ENCODE measurements at regions not wholly inside any gene's neighbourhood (a gene's known extent, or its start where the extent isn't known, plus 50 kb on each side); places are given as distances from the start of the nearest gene placed in this dataset.

GRCh38 chr4:11165052-11165451, 263.6 kb downstream of the HS3ST1 start (continued):
- TF ChIP-seq FOSL2 (IDR thresholded peaks at IDR 0.05) (no peak), FOSL2 (CRISPR knock-in tag; IDR thresholded peaks at IDR 0.05) (no peak)
- TF ChIP-seq, protein P1, sequence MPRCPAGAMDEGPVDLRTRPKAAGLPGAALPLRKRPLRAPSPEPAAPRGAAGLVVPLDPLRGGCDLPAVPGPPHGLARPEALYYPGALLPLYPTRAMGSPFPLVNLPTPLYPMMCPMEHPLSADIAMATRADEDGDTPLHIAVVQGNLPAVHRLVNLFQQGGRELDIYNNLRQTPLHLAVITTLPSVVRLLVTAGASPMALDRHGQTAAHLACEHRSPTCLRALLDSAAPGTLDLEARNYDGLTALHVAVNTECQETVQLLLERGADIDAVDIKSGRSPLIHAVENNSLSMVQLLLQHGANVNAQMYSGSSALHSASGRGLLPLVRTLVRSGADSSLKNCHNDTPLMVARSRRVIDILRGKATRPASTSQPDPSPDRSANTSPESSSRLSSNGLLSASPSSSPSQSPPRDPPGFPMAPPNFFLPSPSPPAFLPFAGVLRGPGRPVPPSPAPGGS (IDR thresholded peaks at IDR 0.05): no peak

- TF ChIP-seq HOXA7 (CRISPR knock-in tag; IDR thresholded peaks at IDR 0.05) (no peak), CHD2 (IDR thresholded peaks at IDR 0.05; ENCODE audit: low read length, partially characterized antibody) (no peak), MAFK (IDR thresholded peaks at IDR 0.05; ENCODE audit: partially characterized antibody) (no peak), KDM5A (IDR thresholded peaks at IDR 0.05) (no peak), ZSCAN20 (CRISPR knock-in tag; IDR thresholded peaks at IDR 0.05) (no peak), RFX5 (IDR thresholded peaks at IDR 0.05) (no peak), CBX8 (IDR thresholded peaks at IDR 0.05) (no peak), USF2 (IDR thresholded peaks at IDR 0.05) (no peak), NR3C1 (IDR thresholded peaks at IDR 0.05) (no peak), HOXB13 (CRISPR knock-in tag; IDR thresholded peaks at IDR 0.05; ENCODE audit: low read depth) (no peak), REST (IDR thresholded peaks at IDR 0.05) (no peak), ESRRA (IDR thresholded peaks at IDR 0.05; ENCODE audit: borderline replicate concordance, low read length) (no peak), FOSL2 (IDR thresholded peaks at IDR 0.05) (no peak), FOSL2 (CRISPR knock-in tag; IDR thresholded peaks at IDR 0.05) (no peak), HDAC2 (IDR thresholded peaks at IDR 0.05) (no peak)
- TF ChIP-seq, protein P2, sequence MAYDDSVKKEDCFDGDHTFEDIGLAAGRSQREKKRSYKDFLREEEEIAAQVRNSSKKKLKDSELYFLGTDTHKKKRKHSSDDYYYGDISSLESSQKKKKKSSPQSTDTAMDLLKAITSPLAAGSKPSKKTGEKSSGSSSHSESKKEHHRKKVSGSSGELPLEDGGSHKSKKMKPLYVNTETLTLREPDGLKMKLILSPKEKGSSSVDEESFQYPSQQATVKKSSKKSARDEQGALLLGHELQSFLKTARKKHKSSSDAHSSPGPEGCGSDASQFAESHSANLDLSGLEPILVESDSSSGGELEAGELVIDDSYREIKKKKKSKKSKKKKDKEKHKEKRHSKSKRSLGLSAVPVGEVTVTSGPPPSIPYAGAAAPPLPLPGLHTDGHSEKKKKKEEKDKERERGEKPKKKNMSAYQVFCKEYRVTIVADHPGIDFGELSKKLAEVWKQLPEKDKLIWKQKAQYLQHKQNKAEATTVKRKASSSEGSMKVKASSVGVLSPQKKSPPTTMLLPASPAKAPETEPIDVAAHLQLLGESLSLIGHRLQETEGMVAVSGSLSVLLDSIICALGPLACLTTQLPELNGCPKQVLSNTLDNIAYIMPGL (CRISPR knock-in tag; IDR thresholded peaks at IDR 0.05; ENCODE audit: borderline replicate concordance): no peak
- no peak overlapping the region for H3K4me3 ChIP-seq
- no peak for FAIRE-seq
- H3K27ac ChIP-seq: no peak overlapping the region
- ATAC-seq: no peak
- no peak for DNase-seq (ENCODE audit: low read depth in 1 of 2, low spot score in 1 of 2)
- ChIA-PET POLR2A (no interaction called here), CTCF (no interaction called here)
- H3K4me2 ChIP-seq: no peak overlapping the region
- no peaks in the 10 kb centered on the region for H3K4me1 ChIP-seq
- no peaks in the 10 kb centered on the region for H3K9me3 ChIP-seq
These were observed 268.4 kb downstream of the HS3ST1 start for GRCh38 chr4:11160288-11160687.

- Histone ChIP-seq H3K4me3 (no peak overlapping the region), H3K4me1 (no peaks in the 10 kb centered on the region), H3K27ac (no peak overlapping the region), H3K4me2 (no peak overlapping the region), H3K9me3 (no peaks in the 10 kb centered on the region)
- no peak for FAIRE-seq
- 17% methylated on average over 1 of the region's 1 CpG for WGBS (ENCODE audit: missing lambda C conversion rate)
- no peak for ATAC-seq
- ChIA-PET CTCF (interaction anchor here (0.6 kb wide), 1 partner anchor 93 kb away, joined by 3 read pairs; no protein-coding TSS in a partner anchor), POLR2A (no interaction called here)
- no peak for DNase-seq (ENCODE audit: low read depth in 1 of 2, low spot score in 1 of 2)
- TF ChIP-seq JUNB (IDR thresholded peaks at IDR 0.05) (no peak), MAFK (IDR thresholded peaks at IDR 0.05; ENCODE audit: partially characterized antibody) (no peak), JUN (IDR thresholded peaks at IDR 0.05) (no peak), ZC3H11A (IDR thresholded peaks at IDR 0.05) (no peak), RARB (CRISPR knock-in tag; IDR thresholded peaks at IDR 0.05) (no peak), FOXS1 (CRISPR knock-in tag; IDR thresholded peaks at IDR 0.05) (no peak)
- TF ChIP-seq, protein P3, sequence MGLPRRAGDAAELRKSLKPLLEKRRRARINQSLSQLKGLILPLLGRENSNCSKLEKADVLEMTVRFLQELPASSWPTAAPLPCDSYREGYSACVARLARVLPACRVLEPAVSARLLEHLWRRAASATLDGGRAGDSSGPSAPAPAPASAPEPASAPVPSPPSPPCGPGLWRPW (IDR thresholded peaks at IDR 0.05): no peak
- TF ChIP-seq, protein P4, sequence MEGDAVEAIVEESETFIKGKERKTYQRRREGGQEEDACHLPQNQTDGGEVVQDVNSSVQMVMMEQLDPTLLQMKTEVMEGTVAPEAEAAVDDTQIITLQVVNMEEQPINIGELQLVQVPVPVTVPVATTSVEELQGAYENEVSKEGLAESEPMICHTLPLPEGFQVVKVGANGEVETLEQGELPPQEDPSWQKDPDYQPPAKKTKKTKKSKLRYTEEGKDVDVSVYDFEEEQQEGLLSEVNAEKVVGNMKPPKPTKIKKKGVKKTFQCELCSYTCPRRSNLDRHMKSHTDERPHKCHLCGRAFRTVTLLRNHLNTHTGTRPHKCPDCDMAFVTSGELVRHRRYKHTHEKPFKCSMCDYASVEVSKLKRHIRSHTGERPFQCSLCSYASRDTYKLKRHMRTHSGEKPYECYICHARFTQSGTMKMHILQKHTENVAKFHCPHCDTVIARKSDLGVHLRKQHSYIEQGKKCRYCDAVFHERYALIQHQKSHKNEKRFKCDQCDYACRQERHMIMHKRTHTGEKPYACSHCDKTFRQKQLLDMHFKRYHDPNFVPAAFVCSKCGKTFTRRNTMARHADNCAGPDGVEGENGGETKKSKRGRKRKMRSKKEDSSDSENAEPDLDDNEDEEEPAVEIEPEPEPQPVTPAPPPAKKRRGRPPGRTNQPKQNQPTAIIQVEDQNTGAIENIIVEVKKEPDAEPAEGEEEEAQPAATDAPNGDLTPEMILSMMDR (IDR thresholded peaks at IDR 0.05): no peak
- TF ChIP-seq, protein P5, sequence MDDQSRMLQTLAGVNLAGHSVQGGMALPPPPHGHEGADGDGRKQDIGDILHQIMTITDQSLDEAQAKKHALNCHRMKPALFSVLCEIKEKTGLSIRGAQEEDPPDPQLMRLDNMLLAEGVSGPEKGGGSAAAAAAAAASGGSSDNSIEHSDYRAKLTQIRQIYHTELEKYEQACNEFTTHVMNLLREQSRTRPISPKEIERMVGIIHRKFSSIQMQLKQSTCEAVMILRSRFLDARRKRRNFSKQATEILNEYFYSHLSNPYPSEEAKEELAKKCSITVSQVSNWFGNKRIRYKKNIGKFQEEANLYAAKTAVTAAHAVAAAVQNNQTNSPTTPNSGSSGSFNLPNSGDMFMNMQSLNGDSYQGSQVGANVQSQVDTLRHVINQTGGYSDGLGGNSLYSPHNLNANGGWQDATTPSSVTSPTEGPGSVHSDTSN (IDR thresholded peaks at IDR 0.05): no peak
- TF ChIP-seq, protein P2 (CRISPR knock-in tag; IDR thresholded peaks at IDR 0.05; ENCODE audit: borderline replicate concordance): no peak
These were observed 269.7 kb downstream of the HS3ST1 start for GRCh38 chr4:11158971-11159370.

Data from A549 (cell line).